Osteoblast (primary cell): ENCODE measurements at regions not wholly inside any gene's neighbourhood (a gene's known extent, or its start where the extent isn't known, plus 50 kb on each side); places are given as distances from the start of the nearest gene placed in this dataset.

ENCODE experiments used
- DNase-seq: peaks from one replicate; pipeline ENCODE4 v3.0.0; 2011; ENCODE audit warnings: low spot score, mixed read lengths; ENCODE audit not compliant: insufficient read length; ENCODE audit errors: missing footprints
- H2AFZ ChIP-seq: 2 replicates; pipeline ENCODE4 v1.6.0; 2011; ENCODE audit warnings: mild to moderate bottlenecking, low read length
- H3K27ac ChIP-seq: 2 replicates; pipeline ENCODE4 v1.5.1; 2011; ENCODE audit warnings: mild to moderate bottlenecking, low read depth, low read length, moderate library complexity
- H3K27me3 ChIP-seq: 2 replicates; pipeline ENCODE4 v1.6.0; 2012; ENCODE audit warnings: mild to moderate bottlenecking, control low read depth, inconsistent platforms, low read length, moderate library complexity; ENCODE audit not compliant: insufficient read depth
- H3K36me3 ChIP-seq: 2 replicates; pipeline ENCODE4 v1.5.1; 2011; ENCODE audit warnings: mild to moderate bottlenecking, low read length, control low read depth, moderate library complexity; ENCODE audit not compliant: insufficient read depth
- H3K4me1 ChIP-seq: 2 replicates; pipeline ENCODE4 v1.5.1; 2011; ENCODE audit warnings: mild to moderate bottlenecking, low read length, control low read depth, moderate library complexity; ENCODE audit not compliant: insufficient read depth
- H3K4me2 ChIP-seq: 2 replicates; pipeline ENCODE4 v1.6.0; 2011; ENCODE audit warnings: mild to moderate bottlenecking, low read length; ENCODE audit not compliant: insufficient read depth
- H3K4me3 ChIP-seq: fragments of 200-600 bp; sonication (generic); 3 replicates; pipeline ENCODE4 v1.5.1; 2012; ENCODE audit warnings: mild to moderate bottlenecking, low read length, inconsistent platforms; ENCODE audit not compliant: insufficient read depth
- H3K79me2 ChIP-seq: 2 replicates; pipeline ENCODE4 v1.6.0; 2012; ENCODE audit warnings: mild to moderate bottlenecking, low read length, control low read depth, inconsistent platforms; ENCODE audit not compliant: insufficient read depth
- H3K9me3 ChIP-seq: 2 replicates; pipeline ENCODE4 v1.5.1; 2011; ENCODE audit warnings: low read depth, low read length, control low read depth
- H4K20me1 ChIP-seq: 2 replicates; pipeline ENCODE4 v1.6.0; 2012; ENCODE audit warnings: mild to moderate bottlenecking, low read length, control low read depth; ENCODE audit not compliant: insufficient read depth
- CTCF ChIP-seq: IDR thresholded peaks from 2 replicates; pipeline ENCODE4 v1.5.1; 2011; ENCODE audit warnings: mild to moderate bottlenecking, low read depth, low read length, moderate library complexity; ENCODE audit errors: extremely low read depth

- H3K27me3 ChIP-seq, result no peaks in the 10 kb centered on the region
- no peak overlapping the region for H3K27ac ChIP-seq
- DNase-seq, result no peak
- no peaks in the 10 kb centered on the region for H3K79me2 ChIP-seq
- no peak for TF ChIP-seq CTCF
- H3K4me1 ChIP-seq, result no peaks in the 10 kb centered on the region
- no peaks in the 10 kb centered on the region for H3K9me3 ChIP-seq
- no peaks in the 10 kb centered on the region for H3K36me3 ChIP-seq
- no peak overlapping the region for H3K4me3 ChIP-seq
- H2AFZ ChIP-seq, result no peak overlapping the region
- no peak overlapping the region for H3K4me2 ChIP-seq
- H4K20me1 ChIP-seq, result no peaks in the 10 kb centered on the region
Observed at GRCh38 chr4:65190780-65191179, 479.5 kb downstream of the EPHA5 start.

GRCh38 chr4:65175585-65175984, 494.7 kb downstream of the EPHA5 start:
- no peaks in the 10 kb centered on the region for H3K79me2 ChIP-seq
- H2AFZ ChIP-seq, result no peak overlapping the region
- no peak overlapping the region for H3K4me2 ChIP-seq
- H3K36me3 ChIP-seq, result no peaks in the 10 kb centered on the region
- H3K9me3 ChIP-seq, result no peaks in the 10 kb centered on the region
- no peaks in the 10 kb centered on the region for H4K20me1 ChIP-seq
- no peaks in the 10 kb centered on the region for H3K4me1 ChIP-seq
- no peak overlapping the region for H3K27ac ChIP-seq
- no peak overlapping the region for H3K4me3 ChIP-seq
- DNase-seq, result peak; percentile 0
- no peaks in the 10 kb centered on the region for H3K27me3 ChIP-seq
- TF ChIP-seq CTCF, result no peak

GRCh38 chr4:65170768-65171514, 499.3 kb downstream of the EPHA5 start:
- DNase-seq, result no peak
- Histone ChIP-seq H2AFZ (no peak overlapping the region), H3K4me3 (no peak overlapping the region), H3K79me2 (no peaks in the 10 kb centered on the region), H3K36me3 (no peaks in the 10 kb centered on the region), H3K4me2 (no peak overlapping the region), H3K27ac (no peak overlapping the region), H4K20me1 (no peaks in the 10 kb centered on the region), H3K9me3 (no peaks in the 10 kb centered on the region), H3K27me3 (no peaks in the 10 kb centered on the region), H3K4me1 (no peaks in the 10 kb centered on the region)
- TF ChIP-seq CTCF, result no peak

GRCh38 chr4:65167719-65168118, 502.6 kb downstream of the EPHA5 start:
- no peaks in the 10 kb centered on the region for H4K20me1 ChIP-seq
- H3K27me3 ChIP-seq, result no peaks in the 10 kb centered on the region
- no peak overlapping the region for H2AFZ ChIP-seq
- no peak overlapping the region for H3K4me3 ChIP-seq
- H3K9me3 ChIP-seq, result no peaks in the 10 kb centered on the region
- no peak overlapping the region for H3K4me2 ChIP-seq
- DNase-seq, result no peak
- no peaks in the 10 kb centered on the region for H3K79me2 ChIP-seq
- no peaks in the 10 kb centered on the region for H3K4me1 ChIP-seq
- H3K27ac ChIP-seq, result no peak overlapping the region
- H3K36me3 ChIP-seq, result no peaks in the 10 kb centered on the region
- TF ChIP-seq CTCF, result no peak
